ENCODE measurements at regions not wholly inside any gene's neighbourhood (a gene's known extent, or its start where the extent isn't known, plus 50 kb on each side); places are given as distances from the start of the nearest gene placed in this dataset.

DNA sequence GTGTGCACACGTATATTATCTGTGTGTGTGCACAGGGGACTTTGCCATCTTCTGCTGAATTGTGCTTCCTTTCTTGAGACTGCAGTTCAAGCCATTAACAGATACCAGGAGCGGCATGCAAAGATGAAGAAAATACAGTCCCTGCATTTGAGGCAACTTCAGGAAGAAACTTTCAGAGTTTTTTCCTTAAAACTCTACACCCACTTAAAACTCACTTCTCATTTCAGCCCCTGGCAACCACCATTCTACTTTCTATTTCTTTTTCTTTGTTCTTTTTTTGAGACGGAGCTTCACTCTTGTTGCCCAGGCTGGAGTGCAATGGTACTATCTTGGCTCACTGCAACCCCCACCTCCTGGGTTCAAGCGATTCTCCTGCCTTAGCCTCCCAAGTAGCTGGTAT, 448.9 kb upstream of the ZMIZ1 start:
- no peak overlapping the region for H3K4me3 ChIP-seq (ENCODE audit: low read depth in 1 of 2, low read length in 2 of 2)
- peaks cover 21 to 22% of the 10 kb centered on the region in 2 donors for H3K4me1 ChIP-seq (ENCODE audit: control insufficient read depth in 1 of 2, insufficient read depth in 2 of 2, low read length in 2 of 2)
- H3K27ac ChIP-seq (ENCODE audit: low read depth, low read length): no peak overlapping the region
- H3K9me3 ChIP-seq (ENCODE audit: control insufficient read depth in 1 of 2, low read length in 2 of 2): no peaks in the 10 kb centered on the region
- H3K9ac ChIP-seq (ENCODE audit: low read depth in 1 of 2, low read length in 2 of 2): no peak overlapping the region
- H3K27me3 ChIP-seq (ENCODE audit: control insufficient read depth in 1 of 2, insufficient read depth in 2 of 2, low read length in 2 of 2): no peaks in the 10 kb centered on the region
- H3K36me3 ChIP-seq (ENCODE audit: control insufficient read depth in 1 of 2, insufficient read depth in 2 of 2, low read length in 2 of 2): no peaks in the 10 kb centered on the region

DNA sequence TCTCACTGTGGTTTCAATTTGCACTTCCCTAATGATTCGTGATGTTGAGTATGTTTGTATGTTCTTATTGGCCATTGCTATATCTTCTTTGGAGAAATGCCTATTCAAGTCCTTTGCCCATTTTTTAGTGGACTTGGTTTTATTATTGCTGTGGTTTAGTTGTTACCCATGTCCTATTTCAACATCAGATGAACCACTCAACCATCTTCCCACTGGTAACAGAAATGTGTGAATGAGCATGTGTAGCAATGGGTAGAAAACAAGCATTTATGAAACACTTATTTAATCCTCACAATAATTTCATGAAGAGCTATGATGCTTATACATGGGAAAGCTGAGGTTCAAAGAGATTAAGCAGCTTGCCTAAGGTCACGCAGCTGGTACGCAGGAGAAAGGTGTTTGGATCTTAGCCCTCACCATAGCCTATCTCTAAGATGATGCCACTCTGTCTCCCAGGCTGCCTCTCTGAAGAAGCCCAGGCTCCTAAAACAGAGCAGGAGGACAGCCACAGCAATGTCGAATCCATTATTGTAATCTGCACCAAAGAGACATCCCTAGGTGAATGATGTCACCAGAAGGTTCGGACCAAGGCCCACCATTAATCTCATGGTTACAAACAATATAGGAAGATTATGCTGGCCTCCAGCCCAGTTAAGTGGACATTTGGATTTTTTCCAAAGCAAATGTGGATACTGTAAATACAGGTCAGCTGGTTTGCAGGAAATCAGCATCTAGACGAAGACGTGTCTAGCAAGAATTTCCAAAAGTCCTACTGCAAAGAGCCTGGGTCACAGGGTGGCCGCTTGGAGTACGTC, 447.6 kb upstream of the ZMIZ1 start:
- Histone ChIP-seq H3K4me1 (ENCODE audit: control insufficient read depth in 1 of 2, insufficient read depth in 2 of 2, low read length in 2 of 2) (peaks cover 21 to 22% of the 10 kb centered on the region in 2 donors), H3K36me3 (ENCODE audit: control insufficient read depth in 1 of 2, insufficient read depth in 2 of 2, low read length in 2 of 2) (no peaks in the 10 kb centered on the region), H3K27me3 (ENCODE audit: control insufficient read depth in 1 of 2, insufficient read depth in 2 of 2, low read length in 2 of 2) (no peaks in the 10 kb centered on the region), H3K9me3 (ENCODE audit: control insufficient read depth in 1 of 2, low read length in 2 of 2) (no peaks in the 10 kb centered on the region), H3K27ac (ENCODE audit: low read depth, low read length) (no peak overlapping the region), H3K9ac (ENCODE audit: low read depth in 1 of 2, low read length in 2 of 2) (no peak overlapping the region), H3K4me3 (ENCODE audit: low read depth in 1 of 2, low read length in 2 of 2) (no peak overlapping the region)

DNA sequence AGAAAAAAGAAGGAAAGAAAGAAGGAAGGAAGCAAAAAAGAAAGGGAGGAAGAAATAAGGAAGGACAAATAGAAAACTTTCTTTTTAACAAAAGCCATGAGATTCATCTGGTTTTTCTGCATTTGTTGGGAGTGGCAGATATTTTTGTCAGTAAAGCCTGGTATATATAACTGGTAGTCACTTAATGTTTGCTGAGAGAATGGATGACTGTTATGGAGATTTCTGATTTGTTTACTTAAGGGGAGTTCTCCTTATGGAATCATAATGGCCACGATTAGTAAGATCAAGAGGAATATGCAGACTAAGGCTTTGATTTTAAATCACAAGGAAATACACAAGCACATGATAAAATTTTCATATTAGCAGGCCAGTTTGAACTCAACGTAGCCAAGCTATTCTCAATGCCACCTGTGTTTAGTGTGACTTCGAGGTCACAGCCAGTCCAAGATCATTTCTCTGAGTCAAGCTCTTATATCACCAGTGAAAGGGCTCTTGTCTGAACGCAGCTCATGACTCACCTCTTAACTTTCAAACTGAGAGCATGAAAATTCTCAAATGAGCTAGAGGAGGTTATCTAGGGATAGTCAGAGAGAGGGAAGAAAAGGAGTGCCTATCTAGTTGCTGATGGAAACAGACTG, 445.1 kb upstream of the ZMIZ1 start:
- Histone ChIP-seq H3K36me3 (ENCODE audit: control insufficient read depth in 1 of 2, insufficient read depth in 2 of 2, low read length in 2 of 2) (no peaks in the 10 kb centered on the region), H3K9ac (ENCODE audit: low read depth in 1 of 2, low read length in 2 of 2) (no peak overlapping the region), H3K27ac (ENCODE audit: low read depth, low read length) (no peak overlapping the region), H3K27me3 (ENCODE audit: control insufficient read depth in 1 of 2, insufficient read depth in 2 of 2, low read length in 2 of 2) (no peaks in the 10 kb centered on the region), H3K4me1 (ENCODE audit: control insufficient read depth in 1 of 2, insufficient read depth in 2 of 2, low read length in 2 of 2) (peaks cover 12 to 21% of the 10 kb centered on the region in 2 donors), H3K4me3 (ENCODE audit: low read depth in 1 of 2, low read length in 2 of 2) (no peak overlapping the region), H3K9me3 (ENCODE audit: control insufficient read depth in 1 of 2, low read length in 2 of 2) (no peaks in the 10 kb centered on the region)

DNA sequence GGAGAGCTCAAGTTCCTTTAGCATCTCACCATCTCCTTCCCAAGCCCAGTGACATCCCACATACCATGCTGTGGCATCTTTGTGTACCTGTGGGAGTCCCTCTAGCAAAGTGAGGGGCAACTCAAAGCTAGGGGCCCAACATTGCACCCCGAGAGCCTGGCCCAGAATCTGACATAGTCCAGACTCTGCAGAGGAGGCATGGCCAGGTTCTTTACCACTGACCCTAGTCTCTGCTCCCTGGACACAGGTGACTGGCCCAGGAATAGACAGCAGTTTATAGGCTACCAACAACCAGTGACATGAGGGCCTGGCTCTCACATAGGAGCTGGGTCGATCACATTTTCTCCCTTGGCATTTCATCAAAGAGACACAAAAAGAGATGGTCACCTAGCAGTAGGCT, 444.0 kb upstream of the ZMIZ1 start:
- H3K9ac ChIP-seq (ENCODE audit: low read depth in 1 of 2, low read length in 2 of 2): no peak overlapping the region

DNA sequence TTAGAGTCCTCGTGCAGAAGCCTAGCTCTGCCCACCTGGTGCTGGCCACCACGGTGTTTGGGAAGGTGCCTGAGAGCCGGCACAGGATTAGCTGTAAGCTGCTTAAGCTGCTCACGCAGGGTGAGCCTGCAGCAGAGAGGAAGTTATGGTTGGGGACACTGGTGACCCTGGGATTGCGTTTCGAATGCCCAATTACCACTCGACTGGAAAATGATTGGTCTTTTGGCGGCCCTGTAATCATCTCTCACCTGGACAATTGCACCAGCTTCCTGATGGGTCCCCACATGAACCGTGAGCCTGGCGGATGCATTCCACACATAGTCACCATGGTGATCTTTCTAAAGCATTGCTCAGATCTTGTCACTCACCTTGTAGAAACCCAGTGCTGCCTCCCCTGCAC, 442.3 kb upstream of the ZMIZ1 start:
- no peak overlapping the region for H3K9ac ChIP-seq (ENCODE audit: low read depth in 1 of 2, low read length in 2 of 2)
- peaks cover 7 to 17% of the 10 kb centered on the region in 2 donors for H3K4me1 ChIP-seq (ENCODE audit: control insufficient read depth in 1 of 2, insufficient read depth in 2 of 2, low read length in 2 of 2)
- no peaks in the 10 kb centered on the region for H3K9me3 ChIP-seq (ENCODE audit: control insufficient read depth in 1 of 2, low read length in 2 of 2)
- H3K27ac ChIP-seq (ENCODE audit: low read depth, low read length): no peak overlapping the region
- H3K27me3 ChIP-seq (ENCODE audit: control insufficient read depth in 1 of 2, insufficient read depth in 2 of 2, low read length in 2 of 2): no peaks in the 10 kb centered on the region
- H3K4me3 ChIP-seq (ENCODE audit: low read depth in 1 of 2, low read length in 2 of 2): no peak overlapping the region
- H3K36me3 ChIP-seq (ENCODE audit: control insufficient read depth in 1 of 2, insufficient read depth in 2 of 2, low read length in 2 of 2): no peaks in the 10 kb centered on the region

More for the DNA sequence above, 444.0 kb upstream of the ZMIZ1 start:
- Histone ChIP-seq H3K27me3 (ENCODE audit: control insufficient read depth in 1 of 2, insufficient read depth in 2 of 2, low read length in 2 of 2) (no peaks in the 10 kb centered on the region), H3K36me3 (ENCODE audit: control insufficient read depth in 1 of 2, insufficient read depth in 2 of 2, low read length in 2 of 2) (no peaks in the 10 kb centered on the region), H3K4me1 (ENCODE audit: control insufficient read depth in 1 of 2, insufficient read depth in 2 of 2, low read length in 2 of 2) (peaks cover 7 to 17% of the 10 kb centered on the region in 2 donors), H3K4me3 (ENCODE audit: low read depth in 1 of 2, low read length in 2 of 2) (no peak overlapping the region), H3K27ac (ENCODE audit: low read depth, low read length) (no peak overlapping the region), H3K9me3 (ENCODE audit: control insufficient read depth in 1 of 2, low read length in 2 of 2) (no peaks in the 10 kb centered on the region)

DNA sequence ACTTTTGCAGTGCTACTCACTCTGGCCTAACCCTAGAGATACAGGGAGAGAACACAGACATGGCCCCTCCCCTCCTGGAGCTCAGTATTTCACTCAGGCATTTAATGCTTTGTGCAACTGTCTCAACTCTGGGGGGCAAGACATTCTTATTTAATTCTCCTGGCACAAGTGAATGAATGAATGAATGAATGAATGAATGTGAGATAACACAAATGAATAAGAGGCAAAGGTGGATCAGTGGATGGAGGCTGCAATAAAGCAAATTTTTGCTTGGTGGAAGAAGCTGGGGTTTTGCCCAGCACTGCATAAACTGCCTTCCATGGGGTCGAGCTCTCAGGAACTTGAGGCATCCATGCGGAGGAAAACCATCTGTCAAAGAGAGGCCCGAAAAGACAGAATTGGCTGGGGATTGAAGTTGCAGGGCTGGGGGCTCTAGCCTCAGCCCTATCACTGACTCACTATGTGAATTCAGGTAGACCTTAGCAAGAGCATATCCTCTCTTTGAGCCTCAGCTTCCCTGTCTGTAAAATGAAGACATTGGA, 441.4 kb upstream of the ZMIZ1 start:
- Histone ChIP-seq H3K27me3 (ENCODE audit: control insufficient read depth in 1 of 2, insufficient read depth in 2 of 2, low read length in 2 of 2) (no peaks in the 10 kb centered on the region), H3K9me3 (ENCODE audit: control insufficient read depth in 1 of 2, low read length in 2 of 2) (no peaks in the 10 kb centered on the region), H3K36me3 (ENCODE audit: control insufficient read depth in 1 of 2, insufficient read depth in 2 of 2, low read length in 2 of 2) (no peaks in the 10 kb centered on the region), H3K4me1 (ENCODE audit: control insufficient read depth in 1 of 2, insufficient read depth in 2 of 2, low read length in 2 of 2) (peaks cover 7 to 17% of the 10 kb centered on the region in 2 donors), H3K4me3 (ENCODE audit: low read depth in 1 of 2, low read length in 2 of 2) (no peak overlapping the region), H3K9ac (ENCODE audit: low read depth in 1 of 2, low read length in 2 of 2) (no peak overlapping the region), H3K27ac (ENCODE audit: low read depth, low read length) (no peak overlapping the region)

DNA sequence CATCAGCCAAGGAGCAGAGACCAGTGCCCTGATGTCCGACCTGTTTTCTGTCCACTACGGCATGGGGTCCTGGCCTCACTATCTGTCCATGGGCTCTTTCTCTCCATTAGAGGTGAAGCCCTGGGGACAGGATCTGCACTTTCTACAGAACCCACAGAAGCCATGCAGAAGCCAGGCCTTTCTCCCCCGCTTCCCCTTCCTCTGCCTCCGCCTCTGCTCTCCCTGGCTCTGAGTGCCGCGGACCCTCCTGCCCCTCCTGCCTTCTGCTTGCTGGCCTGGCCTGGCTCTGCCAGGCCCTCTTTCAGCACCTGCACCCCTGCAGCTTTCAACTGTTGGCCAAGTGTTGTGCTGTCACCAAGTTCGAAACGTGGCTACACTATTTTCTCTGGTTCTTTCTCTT, 439.8 kb upstream of the ZMIZ1 start:
- Histone ChIP-seq H3K36me3 (ENCODE audit: control insufficient read depth in 1 of 2, insufficient read depth in 2 of 2, low read length in 2 of 2) (no peaks in the 10 kb centered on the region), H3K27me3 (ENCODE audit: control insufficient read depth in 1 of 2, insufficient read depth in 2 of 2, low read length in 2 of 2) (no peaks in the 10 kb centered on the region), H3K9me3 (ENCODE audit: control insufficient read depth in 1 of 2, low read length in 2 of 2) (no peaks in the 10 kb centered on the region), H3K27ac (ENCODE audit: low read depth, low read length) (no peak overlapping the region), H3K9ac (ENCODE audit: low read depth in 1 of 2, low read length in 2 of 2) (no peak overlapping the region), H3K4me3 (ENCODE audit: low read depth in 1 of 2, low read length in 2 of 2) (no peak overlapping the region), H3K4me1 (ENCODE audit: control insufficient read depth in 1 of 2, insufficient read depth in 2 of 2, low read length in 2 of 2) (peaks cover 7 to 9% of the 10 kb centered on the region in 2 donors)

DNA sequence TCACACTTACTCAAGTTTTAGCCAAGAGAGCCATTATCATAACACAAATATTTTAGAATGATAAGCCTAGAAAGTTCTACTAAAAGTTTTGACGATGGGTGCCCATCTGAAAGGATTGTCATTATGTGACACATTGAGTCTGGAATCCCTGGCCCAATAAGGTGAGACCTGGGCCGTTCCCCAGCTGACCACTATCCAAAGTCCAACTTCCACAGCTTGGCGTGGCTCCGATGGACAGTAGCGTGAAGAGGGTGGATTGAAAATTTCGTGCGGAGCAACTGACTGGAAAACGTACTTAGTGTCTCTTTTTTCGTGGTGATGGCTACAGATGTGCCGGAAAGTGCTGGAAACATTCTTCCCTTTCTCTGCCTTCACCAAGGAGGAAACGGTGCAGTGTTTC, 439.0 kb upstream of the ZMIZ1 start:
- H3K4me1 ChIP-seq (ENCODE audit: control insufficient read depth in 1 of 2, insufficient read depth in 2 of 2, low read length in 2 of 2): peaks cover 3 to 10% of the 10 kb centered on the region in 2 donors
- no peak overlapping the region for H3K4me3 ChIP-seq (ENCODE audit: low read depth in 1 of 2, low read length in 2 of 2)
- H3K27me3 ChIP-seq (ENCODE audit: control insufficient read depth in 1 of 2, insufficient read depth in 2 of 2, low read length in 2 of 2): no peaks in the 10 kb centered on the region
- H3K36me3 ChIP-seq (ENCODE audit: control insufficient read depth in 1 of 2, insufficient read depth in 2 of 2, low read length in 2 of 2): no peaks in the 10 kb centered on the region
- no peaks in the 10 kb centered on the region for H3K9me3 ChIP-seq (ENCODE audit: control insufficient read depth in 1 of 2, low read length in 2 of 2)
- H3K9ac ChIP-seq (ENCODE audit: low read depth in 1 of 2, low read length in 2 of 2): no peak overlapping the region
- no peak overlapping the region for H3K27ac ChIP-seq (ENCODE audit: low read depth, low read length)

DNA sequence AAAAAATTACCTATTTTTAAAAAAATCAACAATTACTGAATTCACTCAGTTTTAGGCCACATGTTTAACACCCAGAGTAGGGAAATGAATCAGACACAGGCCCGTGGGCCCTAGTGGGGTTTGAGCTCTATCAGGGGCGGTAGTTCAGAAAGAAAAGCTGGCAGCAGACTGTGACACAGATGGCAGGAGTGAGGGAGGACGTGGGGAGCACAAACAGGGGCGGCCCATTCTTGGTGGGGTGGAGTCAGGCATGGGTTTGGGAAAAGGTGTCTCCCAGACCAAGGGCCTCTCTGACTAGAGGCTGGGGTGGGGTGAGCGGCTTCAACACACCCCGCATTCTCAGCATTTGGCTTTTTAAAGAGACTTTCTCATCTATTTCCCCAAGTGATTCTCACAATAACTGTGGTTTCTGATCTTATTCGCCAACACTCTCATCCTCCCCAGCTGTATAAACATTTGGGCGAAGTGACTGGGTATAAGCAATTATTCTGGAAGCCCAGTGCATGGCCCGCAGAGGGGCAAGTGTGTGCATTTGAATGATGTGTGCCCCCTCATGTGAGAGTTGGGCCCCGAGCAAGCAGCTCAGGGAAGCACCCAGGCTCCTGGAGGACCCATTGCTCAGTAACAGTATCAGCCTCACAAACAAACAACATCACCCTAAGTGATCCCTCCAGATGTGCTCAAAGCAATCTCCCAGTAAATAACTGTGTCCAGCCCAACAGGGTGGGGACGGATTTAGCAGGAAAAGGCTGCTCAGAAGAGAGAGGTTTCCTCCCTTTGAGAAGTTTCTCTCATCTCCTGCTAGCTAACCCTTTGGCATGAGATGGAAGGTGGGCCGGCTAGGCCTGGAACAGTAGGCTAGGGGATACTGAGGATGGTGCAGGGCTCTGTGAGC, 437.6 kb upstream of the ZMIZ1 start:
- no peaks in the 10 kb centered on the region for H3K27me3 ChIP-seq (ENCODE audit: control insufficient read depth in 1 of 2, insufficient read depth in 2 of 2, low read length in 2 of 2)
- H3K27ac ChIP-seq (ENCODE audit: low read depth, low read length): no peak overlapping the region
- H3K4me1 ChIP-seq (ENCODE audit: control insufficient read depth in 1 of 2, insufficient read depth in 2 of 2, low read length in 2 of 2): peaks cover 3 to 10% of the 10 kb centered on the region in 2 donors
- H3K36me3 ChIP-seq (ENCODE audit: control insufficient read depth in 1 of 2, insufficient read depth in 2 of 2, low read length in 2 of 2): no peaks in the 10 kb centered on the region
- H3K9me3 ChIP-seq (ENCODE audit: control insufficient read depth in 1 of 2, low read length in 2 of 2): no peaks in the 10 kb centered on the region
- H3K9ac ChIP-seq (ENCODE audit: low read depth in 1 of 2, low read length in 2 of 2): no peak overlapping the region
- no peak overlapping the region for H3K4me3 ChIP-seq (ENCODE audit: low read depth in 1 of 2, low read length in 2 of 2)
